ENCODE measurements at regions not wholly inside any gene's neighbourhood (a gene's known extent, or its start where the extent isn't known, plus 50 kb on each side); places are given as distances from the start of the nearest gene placed in this dataset.

DNA sequence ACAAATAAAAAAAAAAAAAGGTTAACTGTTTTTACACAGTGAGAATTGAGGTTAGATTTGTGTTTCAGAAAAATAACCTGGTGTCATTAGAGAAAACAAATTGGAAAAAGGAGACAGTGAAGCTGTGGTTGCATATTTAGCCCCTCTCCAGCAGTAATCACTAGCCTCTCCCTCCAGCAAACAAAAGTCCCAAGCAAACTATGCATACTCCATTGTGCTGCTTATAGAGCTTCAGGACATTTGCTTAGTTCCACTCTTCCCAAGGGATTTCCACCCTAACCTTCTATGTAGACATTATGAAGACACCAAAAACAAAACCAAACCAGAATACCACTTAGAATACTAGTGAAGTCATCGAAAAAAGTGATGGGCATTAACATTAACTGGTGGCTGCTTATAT lies 534.2 kb upstream of the CDH2 start:
- no peaks in the 10 kb centered on the region for H3K36me3 Mint-ChIP-seq
- DNase-seq: no peak
- intact Hi-C loops (cut with micrococcal nuclease): no loop called here
- H3K27ac ChIP-seq (ENCODE audit: low read depth, low read length): no peak overlapping the region
- no peaks in the 10 kb centered on the region for H3K4me1 Mint-ChIP-seq
- CTCF ChIA-PET (ENCODE audit: partially characterized antibody): no interaction called here
- no peaks in the 10 kb centered on the region for H3K9me3 ChIP-seq (ENCODE audit: control insufficient read depth in 1 of 2, low read length in 2 of 2)
- no peak overlapping the region for H3K4me3 Mint-ChIP-seq
- POLR2A ChIA-PET (ENCODE audit: partially characterized antibody): no interaction called here
- H3K4me1 ChIP-seq (ENCODE audit: insufficient read depth, low read length): no peaks in the 10 kb centered on the region
- H3K27me3 ChIP-seq (ENCODE audit: insufficient read depth, low read length): no peaks in the 10 kb centered on the region
- H3K9me3 Mint-ChIP-seq: peaks cover 4 to 20% (median 16%) of the 10 kb centered on the region in 8 donors
- H3K4me3 ChIP-seq (ENCODE audit: low read length in 2 of 2): no peak overlapping the region
- no peak overlapping the region for H3K27ac Mint-ChIP-seq
- no peaks in the 10 kb centered on the region for H3K36me3 ChIP-seq (ENCODE audit: insufficient read depth, low read length)
- no peaks in the 10 kb centered on the region for H3K27me3 Mint-ChIP-seq

DNA sequence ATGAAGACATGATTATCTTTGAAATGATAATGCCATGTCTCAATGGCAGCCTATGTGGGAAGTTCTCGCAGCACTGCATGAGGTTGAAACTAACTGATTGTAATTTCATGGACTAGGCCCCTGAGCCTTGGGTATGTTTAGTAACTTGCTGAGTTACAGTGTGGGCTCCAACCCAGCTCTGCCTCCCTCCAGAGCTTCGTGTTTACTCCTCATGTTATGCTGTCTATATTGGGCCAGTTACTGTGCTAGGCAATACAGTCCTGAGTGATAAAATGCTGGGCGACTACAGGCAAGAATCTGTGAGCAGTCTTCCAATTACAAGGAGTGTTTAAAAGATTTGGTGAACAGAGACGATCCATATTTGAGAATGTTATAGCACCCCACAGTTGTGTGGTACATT lies 530.1 kb upstream of the CDH2 start:
- H3K4me1 Mint-ChIP-seq: no peaks in the 10 kb centered on the region
- no peak for DNase-seq
- intact Hi-C loops (cut with micrococcal nuclease): no loop called here
- POLR2A ChIA-PET (ENCODE audit: partially characterized antibody): no interaction called here
- H3K36me3 Mint-ChIP-seq: no peaks in the 10 kb centered on the region
- H3K4me3 Mint-ChIP-seq: no peak overlapping the region
- no peak overlapping the region for H3K27ac Mint-ChIP-seq
- Histone ChIP-seq H3K27ac (ENCODE audit: low read depth, low read length) (no peak overlapping the region), H3K4me1 (ENCODE audit: insufficient read depth, low read length) (no peaks in the 10 kb centered on the region), H3K27me3 (ENCODE audit: insufficient read depth, low read length) (no peaks in the 10 kb centered on the region), H3K9me3 (ENCODE audit: control insufficient read depth in 1 of 2, low read length in 2 of 2) (no peaks in the 10 kb centered on the region), H3K36me3 (ENCODE audit: insufficient read depth, low read length) (no peaks in the 10 kb centered on the region), H3K4me3 (ENCODE audit: low read length in 2 of 2) (no peak overlapping the region)
- peaks cover 5 to 19% (median 7%) of the 10 kb centered on the region in 8 donors for H3K9me3 Mint-ChIP-seq
- CTCF ChIA-PET (ENCODE audit: partially characterized antibody): no interaction called here
- no peaks in the 10 kb centered on the region for H3K27me3 Mint-ChIP-seq

DNA sequence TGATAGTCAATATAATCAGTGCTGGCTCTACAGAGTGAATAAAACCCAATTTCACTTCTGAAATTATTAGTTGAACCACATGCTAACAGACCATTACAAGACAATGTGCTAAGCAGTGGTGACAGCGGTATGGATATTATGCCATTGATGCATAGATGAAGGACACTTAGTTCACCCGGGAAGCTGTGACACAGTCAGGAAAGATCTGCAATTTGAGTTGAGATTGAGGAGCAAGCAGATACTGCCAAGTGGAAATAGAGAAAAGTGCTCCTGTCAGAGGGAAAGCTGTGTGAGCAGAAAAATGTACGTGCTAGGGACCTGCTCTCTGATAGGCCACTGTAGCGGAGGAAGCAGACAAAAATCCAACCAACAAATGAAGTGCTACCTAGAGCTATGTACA lies 529.5 kb upstream of the CDH2 start:
- Histone ChIP-seq H3K4me3 (ENCODE audit: low read length in 2 of 2) (no peak overlapping the region), H3K4me1 (ENCODE audit: insufficient read depth, low read length) (no peaks in the 10 kb centered on the region), H3K36me3 (ENCODE audit: insufficient read depth, low read length) (no peaks in the 10 kb centered on the region), H3K27ac (ENCODE audit: low read depth, low read length) (no peak overlapping the region), H3K27me3 (ENCODE audit: insufficient read depth, low read length) (no peaks in the 10 kb centered on the region), H3K9me3 (ENCODE audit: control insufficient read depth in 1 of 2, low read length in 2 of 2) (no peaks in the 10 kb centered on the region)
- Mint-ChIP-seq H3K27ac (no peak overlapping the region), H3K4me1 (no peaks in the 10 kb centered on the region), H3K36me3 (no peaks in the 10 kb centered on the region), H3K9me3 (peaks cover 5 to 19% (median 10%) of the 10 kb centered on the region in 8 donors), H3K4me3 (no peak overlapping the region), H3K27me3 (no peaks in the 10 kb centered on the region)
- CTCF ChIA-PET (ENCODE audit: partially characterized antibody): no interaction called here
- intact Hi-C loops (cut with micrococcal nuclease): no loop called here
- POLR2A ChIA-PET (ENCODE audit: partially characterized antibody): no interaction called here
- DNase-seq: no peak

DNA sequence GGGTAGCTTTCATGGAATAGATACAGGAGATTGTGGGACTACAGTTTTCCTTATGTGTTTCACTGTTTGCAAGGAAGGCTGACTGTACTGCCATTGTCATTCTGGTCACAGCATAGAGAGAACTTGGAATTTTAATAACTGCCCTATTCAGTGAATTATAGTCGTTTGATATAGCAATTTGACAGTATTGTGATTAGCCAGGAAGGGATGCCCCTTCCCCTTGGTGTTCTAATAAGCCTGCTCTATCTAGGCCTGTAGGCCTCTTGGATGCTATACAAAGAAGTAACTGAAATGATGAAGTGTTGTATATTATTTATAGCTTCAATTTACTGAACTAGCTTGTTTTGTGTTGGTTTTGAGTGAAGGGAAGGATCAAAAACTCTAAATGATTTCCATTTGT lies 528.6 kb upstream of the CDH2 start:
- H3K27me3 ChIP-seq (ENCODE audit: insufficient read depth, low read length): no peaks in the 10 kb centered on the region
- no peaks in the 10 kb centered on the region for H3K9me3 ChIP-seq (ENCODE audit: control insufficient read depth in 1 of 2, low read length in 2 of 2)
- Mint-ChIP-seq H3K27me3 (no peaks in the 10 kb centered on the region), H3K9me3 (peaks cover 5 to 19% (median 14%) of the 10 kb centered on the region in 8 donors), H3K4me1 (no peaks in the 10 kb centered on the region), H3K27ac (no peak overlapping the region), H3K36me3 (no peaks in the 10 kb centered on the region), H3K4me3 (no peak overlapping the region)
- no peak overlapping the region for H3K27ac ChIP-seq (ENCODE audit: low read depth, low read length)
- H3K4me1 ChIP-seq (ENCODE audit: insufficient read depth, low read length): no peaks in the 10 kb centered on the region
- no peak for DNase-seq
- ChIA-PET POLR2A (ENCODE audit: partially characterized antibody) (no interaction called here), CTCF (ENCODE audit: partially characterized antibody) (no interaction called here)
- H3K4me3 ChIP-seq (ENCODE audit: low read length in 2 of 2): no peak overlapping the region
- intact Hi-C loops (cut with micrococcal nuclease): no loop called here
- no peaks in the 10 kb centered on the region for H3K36me3 ChIP-seq (ENCODE audit: insufficient read depth, low read length)

DNA sequence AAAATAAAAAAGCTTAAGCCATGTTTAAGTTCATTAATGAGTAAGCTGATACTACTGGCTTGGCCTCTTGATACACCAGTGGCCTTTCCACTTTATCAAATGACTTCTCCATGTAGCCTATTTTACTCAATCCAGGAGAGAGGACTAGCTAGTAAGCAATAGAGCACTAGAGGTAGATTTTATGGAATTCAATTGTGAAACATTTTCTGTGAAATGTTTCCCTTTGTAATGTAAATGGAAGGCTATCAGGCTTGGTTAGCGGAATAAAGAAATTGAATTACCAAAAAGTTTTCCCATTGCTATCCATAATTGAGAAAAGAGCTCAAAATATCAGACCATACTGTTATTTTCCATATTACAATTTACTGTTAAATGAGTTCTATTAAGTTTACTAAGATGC lies 515.4 kb upstream of the CDH2 start:
- no peaks in the 10 kb centered on the region for H3K9me3 ChIP-seq (ENCODE audit: control insufficient read depth in 1 of 2, low read length in 2 of 2)
- no peaks in the 10 kb centered on the region for H3K27me3 Mint-ChIP-seq
- H3K4me1 ChIP-seq (ENCODE audit: insufficient read depth, low read length): no peaks in the 10 kb centered on the region
- H3K27ac Mint-ChIP-seq: no peak overlapping the region
- H3K36me3 ChIP-seq (ENCODE audit: insufficient read depth, low read length): no peaks in the 10 kb centered on the region
- intact Hi-C loops (cut with micrococcal nuclease): no loop called here
- no peak overlapping the region for H3K4me3 Mint-ChIP-seq
- no peaks in the 10 kb centered on the region for H3K4me1 Mint-ChIP-seq
- H3K9me3 Mint-ChIP-seq: peaks cover 3 to 25% (median 15%) of the 10 kb centered on the region in 8 donors
- POLR2A ChIA-PET (ENCODE audit: partially characterized antibody): no interaction called here
- no peak overlapping the region for H3K27ac ChIP-seq (ENCODE audit: low read depth, low read length)
- no peak overlapping the region for H3K4me3 ChIP-seq (ENCODE audit: low read length in 2 of 2)
- H3K27me3 ChIP-seq (ENCODE audit: insufficient read depth, low read length): no peaks in the 10 kb centered on the region
- no peak for DNase-seq
- CTCF ChIA-PET (ENCODE audit: partially characterized antibody): no interaction called here
- no peaks in the 10 kb centered on the region for H3K36me3 Mint-ChIP-seq

DNA sequence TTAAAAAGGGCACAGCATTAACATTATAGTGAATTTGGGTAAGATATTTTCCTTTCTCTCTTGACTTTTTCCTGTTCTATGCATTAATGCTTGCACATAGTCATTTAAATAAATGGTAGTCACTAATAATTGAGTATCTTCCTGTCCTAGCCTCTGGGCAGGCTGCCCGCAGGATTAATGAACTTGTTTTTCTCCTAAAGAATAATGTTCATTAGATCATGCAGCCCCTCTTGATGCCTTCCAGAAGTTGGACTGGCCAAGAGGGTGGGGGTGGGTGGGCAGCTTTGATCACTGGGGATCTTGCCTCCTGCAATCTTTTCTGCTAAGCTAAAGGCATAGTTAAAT lies 514.5 kb upstream of the CDH2 start:
- Mint-ChIP-seq H3K27ac (no peak overlapping the region), H3K4me3 (no peak overlapping the region), H3K27me3 (no peaks in the 10 kb centered on the region), H3K4me1 (no peaks in the 10 kb centered on the region), H3K36me3 (no peaks in the 10 kb centered on the region), H3K9me3 (peaks cover 3 to 26% (median 14%) of the 10 kb centered on the region in 8 donors)
- Histone ChIP-seq H3K9me3 (ENCODE audit: control insufficient read depth in 1 of 2, low read length in 2 of 2) (no peaks in the 10 kb centered on the region), H3K36me3 (ENCODE audit: insufficient read depth, low read length) (no peaks in the 10 kb centered on the region), H3K4me1 (ENCODE audit: insufficient read depth, low read length) (no peaks in the 10 kb centered on the region), H3K27me3 (ENCODE audit: insufficient read depth, low read length) (no peaks in the 10 kb centered on the region), H3K4me3 (ENCODE audit: low read length in 2 of 2) (no peak overlapping the region), H3K27ac (ENCODE audit: low read depth, low read length) (no peak overlapping the region)
- intact Hi-C loops (cut with micrococcal nuclease): no loop called here
- ChIA-PET CTCF (ENCODE audit: partially characterized antibody) (no interaction called here), POLR2A (ENCODE audit: partially characterized antibody) (no interaction called here)
- no peak for DNase-seq

DNA sequence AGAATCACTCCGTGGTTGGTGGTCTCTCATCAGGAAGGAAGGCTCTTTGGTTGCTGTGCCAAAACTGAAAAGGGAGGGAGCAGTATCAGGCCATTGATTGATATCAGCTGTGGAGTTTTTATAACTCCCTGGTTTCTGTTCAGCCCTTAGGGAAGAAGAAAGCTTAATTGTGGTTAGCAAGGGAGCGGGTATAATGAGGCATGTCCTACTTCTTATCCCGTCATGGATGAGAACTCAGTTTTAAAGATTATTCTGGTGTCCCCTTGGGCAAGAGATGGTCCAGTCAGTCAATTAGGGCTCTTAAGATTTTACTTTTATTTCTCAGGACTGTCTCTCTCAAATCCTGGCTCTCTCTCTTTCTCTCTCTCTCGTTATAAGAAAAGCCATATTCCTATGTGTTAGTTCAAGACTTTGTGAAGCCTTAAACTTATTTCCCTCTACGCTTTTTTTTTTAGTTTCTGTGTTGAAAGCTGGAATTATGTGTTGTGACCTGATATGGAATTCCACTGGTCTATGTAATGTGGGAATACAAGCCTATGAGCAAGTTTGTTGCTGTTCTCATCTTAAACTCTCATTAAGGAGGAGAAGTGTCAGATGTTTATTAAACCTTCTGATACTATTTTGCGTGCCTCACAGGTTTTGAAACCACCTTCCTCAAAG lies 514.0 kb upstream of the CDH2 start:
- Mint-ChIP-seq H3K4me3 (no peak overlapping the region), H3K4me1 (no peaks in the 10 kb centered on the region), H3K27ac (peak overlapping the region in 1 of 7 donors; percentile 43), H3K36me3 (no peaks in the 10 kb centered on the region), H3K9me3 (peaks cover 3 to 27% (median 16%) of the 10 kb centered on the region in 8 donors), H3K27me3 (no peaks in the 10 kb centered on the region)
- no peak overlapping the region for H3K27ac ChIP-seq (ENCODE audit: low read depth, low read length)
- H3K27me3 ChIP-seq (ENCODE audit: insufficient read depth, low read length): no peaks in the 10 kb centered on the region
- no peaks in the 10 kb centered on the region for H3K9me3 ChIP-seq (ENCODE audit: control insufficient read depth in 1 of 2, low read length in 2 of 2)
- DNase-seq: no peak
- H3K4me3 ChIP-seq (ENCODE audit: low read length in 2 of 2): no peak overlapping the region
- ChIA-PET POLR2A (ENCODE audit: partially characterized antibody) (no interaction called here), CTCF (ENCODE audit: partially characterized antibody) (no interaction called here)
- intact Hi-C loops (cut with micrococcal nuclease): no loop called here
- H3K36me3 ChIP-seq (ENCODE audit: insufficient read depth, low read length): no peaks in the 10 kb centered on the region
- H3K4me1 ChIP-seq (ENCODE audit: insufficient read depth, low read length): no peaks in the 10 kb centered on the region

DNA sequence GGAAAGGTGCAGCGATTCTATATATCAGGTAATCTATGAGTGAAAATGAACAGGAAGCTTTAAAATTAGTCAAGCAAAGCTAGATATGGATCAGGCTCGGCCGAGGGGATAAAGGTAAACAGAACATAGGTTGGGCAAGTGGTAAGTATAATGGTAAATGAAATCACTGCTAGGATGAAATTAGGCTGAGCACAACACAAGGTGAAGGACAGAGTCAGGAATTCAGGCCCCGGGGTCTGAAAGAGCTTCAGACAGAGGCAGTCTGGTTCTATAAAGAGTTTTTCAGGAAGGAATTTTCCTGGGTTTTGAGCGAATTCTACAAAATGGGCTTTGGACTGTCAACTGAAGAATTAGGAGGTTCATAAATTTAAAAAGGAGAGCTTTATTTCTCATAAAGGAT lies 513.2 kb upstream of the CDH2 start:
- Histone ChIP-seq H3K36me3 (ENCODE audit: insufficient read depth, low read length) (no peaks in the 10 kb centered on the region), H3K4me3 (ENCODE audit: low read length in 2 of 2) (no peak overlapping the region), H3K27me3 (ENCODE audit: insufficient read depth, low read length) (no peaks in the 10 kb centered on the region), H3K27ac (ENCODE audit: low read depth, low read length) (no peak overlapping the region), H3K4me1 (ENCODE audit: insufficient read depth, low read length) (no peaks in the 10 kb centered on the region), H3K9me3 (ENCODE audit: control insufficient read depth in 1 of 2, low read length in 2 of 2) (no peaks in the 10 kb centered on the region)
- Mint-ChIP-seq H3K36me3 (no peaks in the 10 kb centered on the region), H3K4me1 (no peaks in the 10 kb centered on the region), H3K9me3 (peaks cover 3 to 25% (median 15%) of the 10 kb centered on the region in 8 donors), H3K27me3 (no peaks in the 10 kb centered on the region), H3K4me3 (no peak overlapping the region), H3K27ac (no peak overlapping the region)
- CTCF ChIA-PET (ENCODE audit: partially characterized antibody): no interaction called here
- POLR2A ChIA-PET (ENCODE audit: partially characterized antibody): no interaction called here
- intact Hi-C loops (cut with micrococcal nuclease): no loop called here
- no peak for DNase-seq

All from CD4-positive, alpha-beta memory T cell (primary cell).